Mesothelial cell of epicardium (in vitro differentiated cells): ENCODE measurements at regions not wholly inside any gene's neighbourhood (a gene's known extent, or its start where the extent isn't known, plus 50 kb on each side); places are given as distances from the start of the nearest gene placed in this dataset.

Experiments
- DNase-seq, 2 experiments: peaks; one replicate each; pipeline ENCODE4 v3.0.0; 2021; ENCODE audit warnings: low spot score in 2 of 2; ENCODE audit not compliant: unreplicated experiment in 2 of 2
- H3K27ac Mint-ChIP-seq: 2 replicates; pipeline ENCODE4 v1.8.0; 2021; ENCODE audit warnings: mixed read lengths
- H3K27me3 Mint-ChIP-seq: 2 replicates; pipeline ENCODE4 v1.8.0; 2021; ENCODE audit warnings: low read depth, mixed read lengths
- H3K36me3 Mint-ChIP-seq: 2 replicates; pipeline ENCODE4 v1.8.0; 2021; ENCODE audit warnings: mixed read lengths
- H3K4me1 Mint-ChIP-seq: 2 replicates; pipeline ENCODE4 v1.8.0; 2021; ENCODE audit warnings: mixed read lengths
- H3K4me3 Mint-ChIP-seq: 2 replicates; pipeline ENCODE4 v1.8.0; 2021; ENCODE audit warnings: mild to moderate bottlenecking, moderate library complexity, mixed read lengths
- H3K9me3 Mint-ChIP-seq: 2 replicates; pipeline ENCODE4 v1.8.0; 2021; ENCODE audit warnings: mixed read lengths
- TF ChIP-seq, protein P1 (sequence below): fragments of 200-600 bp; sonication (generic); IDR thresholded peaks from one replicate; pipeline ENCODE4 v1.5.0; 2021; ENCODE audit warnings: antibody characterized with exemption; ENCODE audit not compliant: unreplicated experiment

DNA sequence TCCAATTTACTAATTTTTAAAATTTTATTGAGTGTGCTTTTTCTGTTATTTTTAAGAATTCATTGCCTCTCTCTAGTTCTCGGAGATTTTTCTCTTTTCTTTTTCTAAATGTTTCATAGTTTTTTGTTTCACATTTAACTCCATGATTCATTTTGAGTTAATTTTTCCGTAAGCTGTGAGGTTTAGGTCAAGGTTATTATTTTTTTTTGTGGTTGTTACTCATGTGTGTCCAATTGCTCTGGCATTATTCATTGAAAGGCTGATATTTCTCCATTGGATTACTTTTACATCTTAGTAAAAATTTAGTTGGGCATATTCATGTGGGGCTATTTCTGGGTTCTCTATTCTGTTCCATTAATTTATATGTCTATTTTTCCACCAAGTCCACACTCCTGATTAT lies 220.8 kb downstream of the MID1IP1 start:
- Mint-ChIP-seq H3K27ac (no peak overlapping the region), H3K4me1 (peaks cover 8% of the 10 kb centered on the region), H3K4me3 (no peak overlapping the region), H3K27me3 (no peaks in the 10 kb centered on the region), H3K36me3 (no peaks in the 10 kb centered on the region), H3K9me3 (peaks cover 58% of the 10 kb centered on the region)
- TF ChIP-seq, protein P1, sequence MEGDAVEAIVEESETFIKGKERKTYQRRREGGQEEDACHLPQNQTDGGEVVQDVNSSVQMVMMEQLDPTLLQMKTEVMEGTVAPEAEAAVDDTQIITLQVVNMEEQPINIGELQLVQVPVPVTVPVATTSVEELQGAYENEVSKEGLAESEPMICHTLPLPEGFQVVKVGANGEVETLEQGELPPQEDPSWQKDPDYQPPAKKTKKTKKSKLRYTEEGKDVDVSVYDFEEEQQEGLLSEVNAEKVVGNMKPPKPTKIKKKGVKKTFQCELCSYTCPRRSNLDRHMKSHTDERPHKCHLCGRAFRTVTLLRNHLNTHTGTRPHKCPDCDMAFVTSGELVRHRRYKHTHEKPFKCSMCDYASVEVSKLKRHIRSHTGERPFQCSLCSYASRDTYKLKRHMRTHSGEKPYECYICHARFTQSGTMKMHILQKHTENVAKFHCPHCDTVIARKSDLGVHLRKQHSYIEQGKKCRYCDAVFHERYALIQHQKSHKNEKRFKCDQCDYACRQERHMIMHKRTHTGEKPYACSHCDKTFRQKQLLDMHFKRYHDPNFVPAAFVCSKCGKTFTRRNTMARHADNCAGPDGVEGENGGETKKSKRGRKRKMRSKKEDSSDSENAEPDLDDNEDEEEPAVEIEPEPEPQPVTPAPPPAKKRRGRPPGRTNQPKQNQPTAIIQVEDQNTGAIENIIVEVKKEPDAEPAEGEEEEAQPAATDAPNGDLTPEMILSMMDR, result no peak
- DNase-seq, result no peak

DNA sequence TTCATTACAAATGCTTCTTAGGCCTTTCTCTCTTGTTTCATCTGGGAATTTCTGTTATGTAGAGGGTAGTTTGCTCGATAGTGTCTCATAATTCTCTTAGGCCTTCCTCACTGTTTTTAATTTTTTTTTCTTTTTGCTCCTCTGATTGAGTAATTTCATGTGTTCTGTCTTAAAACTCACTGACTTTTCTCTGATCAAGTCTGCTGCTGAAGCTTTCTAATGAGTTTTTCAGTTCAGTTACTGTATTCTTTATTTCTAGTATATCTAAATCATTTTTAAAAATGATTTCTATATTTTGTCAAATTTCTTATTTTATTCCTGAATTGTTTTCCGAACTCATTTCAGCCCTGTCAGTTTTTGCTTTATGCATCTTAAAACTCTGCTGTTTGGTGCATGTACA lies 228.0 kb downstream of the MID1IP1 start:
- no peaks in the 10 kb centered on the region for H3K4me1 Mint-ChIP-seq
- H3K27ac Mint-ChIP-seq, result no peak overlapping the region
- H3K4me3 Mint-ChIP-seq, result no peak overlapping the region
- no peak for DNase-seq
- H3K27me3 Mint-ChIP-seq, result no peaks in the 10 kb centered on the region
- TF ChIP-seq, protein P1, result no peak
- peaks cover 72% of the 10 kb centered on the region for H3K9me3 Mint-ChIP-seq
- peaks cover 6% of the 10 kb centered on the region for H3K36me3 Mint-ChIP-seq

DNA sequence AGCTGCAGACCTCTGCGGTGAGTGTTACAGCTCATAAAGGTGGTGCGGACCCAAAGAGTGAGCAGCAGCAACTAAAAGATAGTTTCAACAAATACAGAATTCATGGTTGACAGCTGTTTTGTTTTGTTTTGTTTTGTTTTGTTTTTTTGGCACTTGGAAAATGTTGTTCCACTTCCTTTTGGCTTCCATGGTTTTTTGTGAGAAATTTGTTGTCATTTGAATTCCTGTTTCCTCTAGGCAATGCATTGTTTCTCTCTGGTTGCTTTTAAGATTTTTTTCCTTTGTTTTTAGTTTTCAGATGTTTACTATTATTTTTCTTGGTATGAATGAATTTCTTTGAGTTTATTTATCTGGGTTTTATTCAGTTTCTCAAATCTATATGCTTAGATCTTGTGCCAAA lies 229.4 kb downstream of the MID1IP1 start:
- Mint-ChIP-seq H3K27me3 (no peaks in the 10 kb centered on the region), H3K36me3 (peaks cover 6% of the 10 kb centered on the region), H3K4me3 (no peak overlapping the region), H3K27ac (no peak overlapping the region), H3K9me3 (peaks cover 69% of the 10 kb centered on the region), H3K4me1 (no peaks in the 10 kb centered on the region)
- TF ChIP-seq, protein P1, result no peak
- no peak for DNase-seq

DNA sequence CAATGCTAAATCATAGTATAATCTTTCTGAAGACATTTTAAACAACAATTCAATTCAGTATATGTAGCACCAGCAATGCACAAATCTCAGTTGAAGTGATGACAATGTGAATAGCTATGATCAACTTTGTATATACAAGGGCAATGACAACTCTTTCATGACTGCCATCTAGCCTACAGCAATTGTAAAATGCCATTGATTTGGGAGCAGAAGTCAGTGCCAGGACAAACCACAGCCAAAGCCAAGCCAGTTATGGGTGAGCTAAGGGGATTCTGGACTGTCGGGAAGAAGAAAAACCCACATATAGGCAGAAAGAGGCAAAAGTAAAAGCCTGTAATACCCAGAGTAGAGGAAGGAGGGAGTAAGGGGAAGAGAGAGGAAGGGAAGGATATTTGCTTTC lies 238.6 kb downstream of the MID1IP1 start:
- Mint-ChIP-seq H3K9me3 (peaks cover 30% of the 10 kb centered on the region), H3K4me1 (no peaks in the 10 kb centered on the region), H3K36me3 (no peaks in the 10 kb centered on the region), H3K4me3 (no peak overlapping the region), H3K27ac (no peak overlapping the region), H3K27me3 (no peaks in the 10 kb centered on the region)
- no peak for DNase-seq
- TF ChIP-seq, protein P1, result no peak

DNA sequence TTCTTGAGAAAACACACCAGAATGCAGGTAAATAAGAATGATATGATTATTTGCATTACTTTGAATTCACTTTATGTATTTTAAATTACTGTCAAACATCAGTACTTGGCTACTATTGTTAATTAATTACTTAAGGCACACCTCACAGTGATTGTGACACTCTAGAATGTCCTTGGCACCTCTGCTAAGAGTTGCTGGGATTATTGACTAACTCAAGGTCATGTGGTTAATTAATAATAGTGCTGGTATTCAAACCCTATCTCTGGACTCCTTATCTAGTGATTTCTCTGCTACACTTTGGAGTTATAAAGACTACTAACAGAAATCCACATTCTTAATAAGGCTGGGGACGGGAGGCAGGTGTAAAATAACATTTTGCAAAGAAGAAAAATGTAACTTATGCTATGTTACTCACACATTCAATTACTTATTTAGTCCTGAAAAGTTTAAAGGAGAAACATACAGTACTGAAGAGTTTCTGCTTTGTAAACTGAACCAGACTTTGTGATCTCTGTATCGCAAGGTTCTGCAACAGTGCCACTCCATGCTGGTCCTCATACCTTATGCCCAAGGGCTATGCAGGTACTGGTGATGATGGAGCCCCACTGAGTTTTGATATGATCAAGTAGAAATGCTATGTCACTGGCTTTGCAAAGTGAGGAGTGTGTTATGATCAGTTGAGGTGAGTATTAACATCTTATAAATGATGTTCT lies 242.7 kb downstream of the MID1IP1 start:
- Mint-ChIP-seq H3K27me3 (no peaks in the 10 kb centered on the region), H3K4me3 (no peak overlapping the region), H3K36me3 (no peaks in the 10 kb centered on the region), H3K27ac (no peak overlapping the region), H3K4me1 (no peaks in the 10 kb centered on the region), H3K9me3 (peaks cover 17% of the 10 kb centered on the region)
- no peak for DNase-seq
- TF ChIP-seq, protein P1, result no peak

DNA sequence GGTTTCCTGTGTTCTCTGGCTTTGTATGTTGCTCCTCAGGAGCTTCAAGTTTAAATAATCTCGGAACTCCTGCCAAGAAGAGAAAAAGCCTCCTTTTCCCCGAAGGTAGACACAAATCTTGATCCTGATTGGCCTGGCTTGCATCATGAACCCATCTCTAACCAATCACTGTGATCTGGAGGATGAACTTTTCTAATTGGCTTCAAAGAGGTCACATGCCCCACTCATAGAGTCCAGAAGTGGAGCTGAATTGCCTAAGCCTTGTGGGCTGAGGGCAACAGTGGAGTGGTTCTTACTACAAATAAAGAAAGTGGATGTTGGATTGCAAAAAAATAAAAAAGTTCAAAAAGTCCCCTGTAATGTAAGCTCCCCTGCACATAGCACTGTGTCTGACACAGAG lies 245.9 kb downstream of the MID1IP1 start:
- H3K9me3 Mint-ChIP-seq, result peaks cover 11% of the 10 kb centered on the region
- no peak overlapping the region for H3K27ac Mint-ChIP-seq
- H3K4me3 Mint-ChIP-seq, result no peak overlapping the region

More for the DNA sequence above, 245.9 kb downstream of the MID1IP1 start:
- DNase-seq, result no peak
- Mint-ChIP-seq H3K27me3 (no peaks in the 10 kb centered on the region), H3K4me1 (peaks cover 5% of the 10 kb centered on the region), H3K36me3 (no peaks in the 10 kb centered on the region)
- TF ChIP-seq, protein P1, result no peak
